Panc1 (cell line): ENCODE measurements at regions not wholly inside any gene's neighbourhood (a gene's known extent, or its start where the extent isn't known, plus 50 kb on each side); places are given as distances from the start of the nearest gene placed in this dataset.
"Not testable (repeated sequence)": the region's sequence is repeated elsewhere in the genome, so short reads cannot be mapped to it uniquely, and the experiment has no call there.

Source experiments
- ATAC-seq: fragments of 200-7000 bp; cut with Tn5 transposase; 2 replicates; pipeline ENCODE4 v1.9.1; 2020; ENCODE audit warnings: mild to moderate bottlenecking, moderate library complexity
- BruUV-seq: library from RNA; stranded (reverse); fragments of 400-500 nt; replicated peaks from 2 replicates; lab custom pipeline; 2021; lab: Mats Ljungman, UMichigan
- CTCF ChIA-PET: fragments of 300-600 bp; sonication (Branson Sonifier 250); formaldehyde crosslinking; loops from one replicate; lab custom pipeline; 2022; ENCODE audit warnings: antibody characterized with exemption; lab: Charles Lee
- POLR2A ChIA-PET: fragments of 300-600 bp; sonication (Branson Sonifier 250); formaldehyde crosslinking; loops from one replicate; lab custom pipeline; 2022; ENCODE audit warnings: antibody characterized with exemption; lab: Charles Lee
- DNase-seq: peaks from one replicate; pipeline ENCODE4 v3.0.0-alpha.2; 2010; ENCODE audit warnings: low read depth, low spot score
- H3K27ac ChIP-seq: 2 replicates; pipeline ENCODE4 v1.5.1; 2011; ENCODE audit warnings: mild to moderate bottlenecking, low read length, inconsistent platforms
- H3K27me3 ChIP-seq: fragments of 200-500 bp; sonication (Bioruptor generic); 2 replicates; pipeline ENCODE4 v1.6.0; 2014; ENCODE audit warnings: low read length, inconsistent platforms; ENCODE audit not compliant: control insufficient read depth, insufficient read depth
- H3K36me3 ChIP-seq: fragments of 200-500 bp; sonication (Bioruptor generic); 2 replicates; pipeline ENCODE4 v1.5.1; 2014; ENCODE audit warnings: inconsistent platforms, mild to moderate bottlenecking, low read length, moderate library complexity; ENCODE audit not compliant: control insufficient read depth, insufficient read depth
- H3K4me1 ChIP-seq: 2 replicates; pipeline ENCODE4 v1.5.1; 2011; ENCODE audit warnings: inconsistent platforms, mild to moderate bottlenecking, low read length, moderate library complexity; ENCODE audit not compliant: control insufficient read depth, insufficient read depth
- H3K4me3 ChIP-seq, 2 experiments: 2 replicates each; pipeline ENCODE4 v1.5.1; 2011 to 2012; ENCODE audit warnings: low read depth in 2 of 2, low read length in 2 of 2, mild to moderate bottlenecking in 2 of 2, inconsistent platforms in 1 of 2, moderate library complexity in 1 of 2
- H3K9me3 ChIP-seq: fragments of 200-500 bp; sonication (Bioruptor generic); 2 replicates; pipeline ENCODE4 v1.5.1; 2014; ENCODE audit warnings: low read depth, mild to moderate bottlenecking, inconsistent platforms, low read length, moderate library complexity; ENCODE audit not compliant: control insufficient read depth, insufficient read depth
- CTCF ChIP-seq: fragments of 450-650 bp; IDR thresholded peaks from 2 replicates; pipeline ENCODE4 v1.5.1; 2017; ENCODE audit warnings: mild to moderate bottlenecking
- POLR2AphosphoS5 ChIP-seq: IDR thresholded peaks from 2 replicates; pipeline ENCODE4 v1.6.1; 2012; ENCODE audit warnings: mild to moderate bottlenecking, low read depth, low read length, moderate library complexity
- REST ChIP-seq, 2 experiments: IDR thresholded peaks; 2 replicates each; pipeline ENCODE4 v1.6.1; 2011 to 2012; ENCODE audit warnings: low read depth in 2 of 2, control low read depth in 1 of 2, low read length in 1 of 2, mild to moderate bottlenecking in 1 of 2, moderate library complexity in 1 of 2; ENCODE audit not compliant: insufficient read depth in 1 of 2
- SIN3A ChIP-seq: IDR thresholded peaks from 2 replicates; pipeline ENCODE4 v1.6.1; 2012; ENCODE audit warnings: low read depth, mild to moderate bottlenecking, low read length, moderate library complexity, borderline replicate concordance; ENCODE audit not compliant: insufficient read depth
- TCF7L2 ChIP-seq: IDR thresholded peaks from 2 replicates; pipeline ENCODE4 v1.6.1; 2011; ENCODE audit warnings: mild to moderate bottlenecking, low read depth, low read length, inconsistent platforms
- in situ Hi-C: cut with HindIII; loops from 2 replicates; pipeline ENCODE4 v1.10.0; 2016; ENCODE audit warnings: low sequenced_read_pairs, low pct_unique_long_range_greater_than_20kb
- intact Hi-C: fragments of 100-400 bp; cut with micrococcal nuclease; formaldehyde crosslinking; loops from one replicate; pipeline ENCODE4 v1.10.0; 2022; ENCODE audit not compliant: unreplicated experiment

- BruUV-seq, result no TSS peak
- H3K36me3 ChIP-seq, result no peaks in the 10 kb centered on the region
- DNase-seq, result no peak
- CTCF ChIA-PET, result no interaction called here
- ATAC-seq, result no peak
- TF ChIP-seq REST (IDR thresholded peaks at IDR 0.05; ENCODE audit: insufficient read depth in 1 of 2, low read depth in 2 of 2, low read length in 1 of 2) (no peak), POLR2AphosphoS5 (no peak), CTCF (no peak), SIN3A (no peak), TCF7L2 (no peak)
- POLR2A ChIA-PET, result no interaction called here
- no peaks in the 10 kb centered on the region for H3K4me1 ChIP-seq
- in situ Hi-C loops, result no loop called here
- intact Hi-C loops, result no loop called here
- H3K9me3 ChIP-seq, result no peaks in the 10 kb centered on the region
- no peaks in the 10 kb centered on the region for H3K27me3 ChIP-seq
- H3K4me3 ChIP-seq, result no peak overlapping the region
- H3K27ac ChIP-seq, result no peak overlapping the region
Measured at GRCh38 chrX:81925812-81926211, 723.9 kb downstream of the SH3BGRL start.

- in situ Hi-C loops, H3K4me3 ChIP-seq, ATAC-seq, H3K36me3 ChIP-seq, H3K9me3 ChIP-seq, H3K27ac ChIP-seq, intact Hi-C loops, H3K4me1 ChIP-seq, H3K27me3 ChIP-seq, DNase-seq, POLR2A ChIA-PET, BruUV-seq, CTCF ChIA-PET: not testable (repeated sequence)
Measured at GRCh38 chrX:81945911-81946310, 744.0 kb downstream of the SH3BGRL start.

- in situ Hi-C loops (no loop called here), intact Hi-C loops (no loop called here)
- no peak for TF ChIP-seq TCF7L2
- TF ChIP-seq SIN3A, result no peak
- no peak for TF ChIP-seq CTCF
- TF ChIP-seq POLR2AphosphoS5, result no peak
- TF ChIP-seq REST (IDR thresholded peaks at IDR 0.05; ENCODE audit: insufficient read depth in 1 of 2, low read depth in 2 of 2, low read length in 1 of 2), result no peak
- Histone ChIP-seq H3K4me1 (no peaks in the 10 kb centered on the region), H3K9me3 (no peaks in the 10 kb centered on the region), H3K4me3 (no peak overlapping the region), H3K27ac (no peak overlapping the region), H3K36me3 (no peaks in the 10 kb centered on the region), H3K27me3 (no peaks in the 10 kb centered on the region)
- ChIA-PET POLR2A (no interaction called here), CTCF (interaction anchor here (0.7 kb wide), 1 partner anchor 475 kb away, joined by 3 read pairs; no protein-coding TSS in a partner anchor)
- ATAC-seq (no peak), DNase-seq (no peak)
- BruUV-seq, result no TSS peak
Measured at GRCh38 chrX:81957318-81957717, 755.4 kb downstream of the SH3BGRL start.
